Panc1 (cell line): ENCODE measurements at regions not wholly inside any gene's neighbourhood (a gene's known extent, or its start where the extent isn't known, plus 50 kb on each side); places are given as distances from the start of the nearest gene placed in this dataset.

Source experiments
- ATAC-seq: fragments of 200-7000 bp; cut with Tn5 transposase; 2 replicates; pipeline ENCODE4 v1.9.1; 2020; ENCODE audit warnings: mild to moderate bottlenecking, moderate library complexity
- BruUV-seq: library from RNA; stranded (reverse); fragments of 400-500 nt; replicated peaks from 2 replicates; lab custom pipeline; 2021; lab: Mats Ljungman, UMichigan
- CTCF ChIA-PET: fragments of 300-600 bp; sonication (Branson Sonifier 250); formaldehyde crosslinking; loops from one replicate; lab custom pipeline; 2022; ENCODE audit warnings: antibody characterized with exemption; lab: Charles Lee
- POLR2A ChIA-PET: fragments of 300-600 bp; sonication (Branson Sonifier 250); formaldehyde crosslinking; loops from one replicate; lab custom pipeline; 2022; ENCODE audit warnings: antibody characterized with exemption; lab: Charles Lee
- DNase-seq: peaks from one replicate; pipeline ENCODE4 v3.0.0-alpha.2; 2010; ENCODE audit warnings: low read depth, low spot score
- H3K27ac ChIP-seq: 2 replicates; pipeline ENCODE4 v1.5.1; 2011; ENCODE audit warnings: mild to moderate bottlenecking, low read length, inconsistent platforms
- H3K27me3 ChIP-seq: fragments of 200-500 bp; sonication (Bioruptor generic); 2 replicates; pipeline ENCODE4 v1.6.0; 2014; ENCODE audit warnings: low read length, inconsistent platforms; ENCODE audit not compliant: control insufficient read depth, insufficient read depth
- H3K36me3 ChIP-seq: fragments of 200-500 bp; sonication (Bioruptor generic); 2 replicates; pipeline ENCODE4 v1.5.1; 2014; ENCODE audit warnings: inconsistent platforms, mild to moderate bottlenecking, low read length, moderate library complexity; ENCODE audit not compliant: control insufficient read depth, insufficient read depth
- H3K4me1 ChIP-seq: 2 replicates; pipeline ENCODE4 v1.5.1; 2011; ENCODE audit warnings: inconsistent platforms, mild to moderate bottlenecking, low read length, moderate library complexity; ENCODE audit not compliant: control insufficient read depth, insufficient read depth
- H3K4me3 ChIP-seq, 2 experiments: 2 replicates each; pipeline ENCODE4 v1.5.1; 2011 to 2012; ENCODE audit warnings: low read depth in 2 of 2, low read length in 2 of 2, mild to moderate bottlenecking in 2 of 2, inconsistent platforms in 1 of 2, moderate library complexity in 1 of 2
- H3K9me3 ChIP-seq: fragments of 200-500 bp; sonication (Bioruptor generic); 2 replicates; pipeline ENCODE4 v1.5.1; 2014; ENCODE audit warnings: low read depth, mild to moderate bottlenecking, inconsistent platforms, low read length, moderate library complexity; ENCODE audit not compliant: control insufficient read depth, insufficient read depth
- POLR2AphosphoS5 ChIP-seq: IDR thresholded peaks from 2 replicates; pipeline ENCODE4 v1.6.1; 2012; ENCODE audit warnings: mild to moderate bottlenecking, low read depth, low read length, moderate library complexity
- SIN3A ChIP-seq: IDR thresholded peaks from 2 replicates; pipeline ENCODE4 v1.6.1; 2012; ENCODE audit warnings: low read depth, mild to moderate bottlenecking, low read length, moderate library complexity, borderline replicate concordance; ENCODE audit not compliant: insufficient read depth
- TCF7L2 ChIP-seq: IDR thresholded peaks from 2 replicates; pipeline ENCODE4 v1.6.1; 2011; ENCODE audit warnings: mild to moderate bottlenecking, low read depth, low read length, inconsistent platforms
- in situ Hi-C: cut with HindIII; loops from 2 replicates; pipeline ENCODE4 v1.10.0; 2016; ENCODE audit warnings: low sequenced_read_pairs, low pct_unique_long_range_greater_than_20kb
- intact Hi-C: fragments of 100-400 bp; cut with micrococcal nuclease; formaldehyde crosslinking; loops from one replicate; pipeline ENCODE4 v1.10.0; 2022; ENCODE audit not compliant: unreplicated experiment
- TF ChIP-seq, protein P1 (sequence below): fragments of 450-650 bp; IDR thresholded peaks from 2 replicates; pipeline ENCODE4 v1.5.1; 2017; ENCODE audit warnings: mild to moderate bottlenecking
- TF ChIP-seq, protein P2 (sequence below), 2 experiments: IDR thresholded peaks; 2 replicates each; pipeline ENCODE4 v1.6.1; 2011 to 2012; ENCODE audit warnings: low read depth in 2 of 2, control low read depth in 1 of 2, low read length in 1 of 2, mild to moderate bottlenecking in 1 of 2, moderate library complexity in 1 of 2; ENCODE audit not compliant: insufficient read depth in 1 of 2

DNA sequence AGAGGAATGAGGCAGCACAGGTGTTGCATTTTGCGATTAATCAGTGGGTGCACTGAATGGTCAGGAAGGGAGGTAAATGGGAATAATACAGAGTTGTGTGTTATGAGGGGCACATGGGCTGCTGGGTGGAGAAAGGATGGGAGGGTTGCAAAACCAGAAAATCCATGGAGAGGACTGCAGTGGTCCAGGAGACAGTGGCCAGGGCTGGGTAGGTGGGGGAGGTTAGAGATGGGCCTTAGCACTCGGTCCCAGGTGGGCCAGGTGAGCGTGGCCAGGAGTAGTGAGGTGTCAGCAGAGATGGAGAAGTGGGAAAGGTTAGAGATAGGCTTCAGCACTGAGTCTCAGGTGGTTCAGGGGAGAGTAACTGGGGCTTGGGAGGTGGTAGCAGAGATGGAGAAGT, 399.1 kb upstream of the LARGE1 start:
- Histone ChIP-seq H3K9me3 (no peaks in the 10 kb centered on the region), H3K27me3 (no peaks in the 10 kb centered on the region), H3K4me3 (no peak overlapping the region), H3K27ac (no peak overlapping the region), H3K4me1 (no peaks in the 10 kb centered on the region), H3K36me3 (no peaks in the 10 kb centered on the region)
- no peak for ATAC-seq
- no TSS peak for BruUV-seq
- POLR2A ChIA-PET, result no interaction called here
- in situ Hi-C loops, result no loop called here
- TF ChIP-seq POLR2AphosphoS5 (no peak), TCF7L2 (no peak), SIN3A (no peak)
- DNase-seq, result no peak
- intact Hi-C loops, result no loop called here
- CTCF ChIA-PET, result no interaction called here

DNA sequence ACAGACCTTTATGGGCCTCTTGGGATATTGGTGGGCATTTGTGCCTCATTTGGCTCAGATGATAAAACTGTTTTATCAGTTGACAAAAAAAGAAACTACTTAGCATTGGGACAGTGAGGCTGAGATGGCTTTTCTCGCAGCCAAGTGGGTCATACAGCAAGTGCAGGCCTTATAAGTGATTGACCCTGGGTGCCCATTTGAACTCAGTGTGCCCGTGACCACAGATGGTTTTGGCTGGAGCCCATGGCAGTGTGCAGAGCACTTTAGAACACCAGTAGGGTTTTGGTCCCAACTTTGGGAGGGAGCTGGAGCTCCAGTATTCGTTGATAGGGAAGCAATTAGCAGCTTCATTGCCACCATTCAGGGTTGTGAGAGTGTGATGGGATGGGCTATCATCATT, 404.5 kb upstream of the LARGE1 start:
- intact Hi-C loops (no loop called here), in situ Hi-C loops (no loop called here)
- H3K4me3 ChIP-seq, result no peak overlapping the region
- no peaks in the 10 kb centered on the region for H3K36me3 ChIP-seq
- ATAC-seq (no peak), DNase-seq (no peak)
- no TSS peak for BruUV-seq
- CTCF ChIA-PET, result no interaction called here
- no peaks in the 10 kb centered on the region for H3K4me1 ChIP-seq
- no peaks in the 10 kb centered on the region for H3K9me3 ChIP-seq
- no peaks in the 10 kb centered on the region for H3K27me3 ChIP-seq
- H3K27ac ChIP-seq, result no peak overlapping the region
- TF ChIP-seq POLR2AphosphoS5 (no peak), SIN3A (no peak)
- TF ChIP-seq, protein P1, sequence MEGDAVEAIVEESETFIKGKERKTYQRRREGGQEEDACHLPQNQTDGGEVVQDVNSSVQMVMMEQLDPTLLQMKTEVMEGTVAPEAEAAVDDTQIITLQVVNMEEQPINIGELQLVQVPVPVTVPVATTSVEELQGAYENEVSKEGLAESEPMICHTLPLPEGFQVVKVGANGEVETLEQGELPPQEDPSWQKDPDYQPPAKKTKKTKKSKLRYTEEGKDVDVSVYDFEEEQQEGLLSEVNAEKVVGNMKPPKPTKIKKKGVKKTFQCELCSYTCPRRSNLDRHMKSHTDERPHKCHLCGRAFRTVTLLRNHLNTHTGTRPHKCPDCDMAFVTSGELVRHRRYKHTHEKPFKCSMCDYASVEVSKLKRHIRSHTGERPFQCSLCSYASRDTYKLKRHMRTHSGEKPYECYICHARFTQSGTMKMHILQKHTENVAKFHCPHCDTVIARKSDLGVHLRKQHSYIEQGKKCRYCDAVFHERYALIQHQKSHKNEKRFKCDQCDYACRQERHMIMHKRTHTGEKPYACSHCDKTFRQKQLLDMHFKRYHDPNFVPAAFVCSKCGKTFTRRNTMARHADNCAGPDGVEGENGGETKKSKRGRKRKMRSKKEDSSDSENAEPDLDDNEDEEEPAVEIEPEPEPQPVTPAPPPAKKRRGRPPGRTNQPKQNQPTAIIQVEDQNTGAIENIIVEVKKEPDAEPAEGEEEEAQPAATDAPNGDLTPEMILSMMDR, result no peak
- POLR2A ChIA-PET, result no interaction called here

DNA sequence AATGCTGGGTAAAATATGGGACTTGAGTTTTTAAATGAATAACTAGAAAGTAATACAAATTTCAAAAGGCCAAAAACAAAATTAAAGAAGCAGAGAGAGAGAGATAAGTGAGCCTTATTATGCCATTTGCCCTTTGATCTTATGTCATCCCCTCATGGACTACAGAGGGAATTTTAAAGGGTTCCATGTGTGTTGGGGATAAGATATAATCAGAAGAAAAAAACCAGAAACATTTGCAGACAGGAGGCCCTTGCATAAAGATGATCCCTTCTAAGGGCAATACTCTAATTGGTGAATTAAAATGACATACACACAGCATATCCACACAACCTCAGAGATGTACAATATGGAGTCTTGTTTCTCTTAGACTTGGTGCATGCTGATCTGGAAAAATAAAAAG, 406.6 kb upstream of the LARGE1 start:
- no peak for DNase-seq
- TF ChIP-seq TCF7L2 (no peak), POLR2AphosphoS5 (no peak), SIN3A (no peak)
- TF ChIP-seq, protein P1, result no peak
- TF ChIP-seq, protein P2, sequence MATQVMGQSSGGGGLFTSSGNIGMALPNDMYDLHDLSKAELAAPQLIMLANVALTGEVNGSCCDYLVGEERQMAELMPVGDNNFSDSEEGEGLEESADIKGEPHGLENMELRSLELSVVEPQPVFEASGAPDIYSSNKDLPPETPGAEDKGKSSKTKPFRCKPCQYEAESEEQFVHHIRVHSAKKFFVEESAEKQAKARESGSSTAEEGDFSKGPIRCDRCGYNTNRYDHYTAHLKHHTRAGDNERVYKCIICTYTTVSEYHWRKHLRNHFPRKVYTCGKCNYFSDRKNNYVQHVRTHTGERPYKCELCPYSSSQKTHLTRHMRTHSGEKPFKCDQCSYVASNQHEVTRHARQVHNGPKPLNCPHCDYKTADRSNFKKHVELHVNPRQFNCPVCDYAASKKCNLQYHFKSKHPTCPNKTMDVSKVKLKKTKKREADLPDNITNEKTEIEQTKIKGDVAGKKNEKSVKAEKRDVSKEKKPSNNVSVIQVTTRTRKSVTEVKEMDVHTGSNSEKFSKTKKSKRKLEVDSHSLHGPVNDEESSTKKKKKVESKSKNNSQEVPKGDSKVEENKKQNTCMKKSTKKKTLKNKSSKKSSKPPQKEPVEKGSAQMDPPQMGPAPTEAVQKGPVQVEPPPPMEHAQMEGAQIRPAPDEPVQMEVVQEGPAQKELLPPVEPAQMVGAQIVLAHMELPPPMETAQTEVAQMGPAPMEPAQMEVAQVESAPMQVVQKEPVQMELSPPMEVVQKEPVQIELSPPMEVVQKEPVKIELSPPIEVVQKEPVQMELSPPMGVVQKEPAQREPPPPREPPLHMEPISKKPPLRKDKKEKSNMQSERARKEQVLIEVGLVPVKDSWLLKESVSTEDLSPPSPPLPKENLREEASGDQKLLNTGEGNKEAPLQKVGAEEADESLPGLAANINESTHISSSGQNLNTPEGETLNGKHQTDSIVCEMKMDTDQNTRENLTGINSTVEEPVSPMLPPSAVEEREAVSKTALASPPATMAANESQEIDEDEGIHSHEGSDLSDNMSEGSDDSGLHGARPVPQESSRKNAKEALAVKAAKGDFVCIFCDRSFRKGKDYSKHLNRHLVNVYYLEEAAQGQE (IDR thresholded peaks at IDR 0.05; ENCODE audit: insufficient read depth in 1 of 2, low read depth in 2 of 2, low read length in 1 of 2), result no peak
- no peaks in the 10 kb centered on the region for H3K9me3 ChIP-seq
- H3K27ac ChIP-seq, result no peak overlapping the region
- ChIA-PET CTCF (no interaction called here), POLR2A (no interaction called here)
- in situ Hi-C loops, result no loop called here
- no peaks in the 10 kb centered on the region for H3K4me1 ChIP-seq
- no peaks in the 10 kb centered on the region for H3K36me3 ChIP-seq
- H3K4me3 ChIP-seq, result no peak overlapping the region
- no TSS peak for BruUV-seq
- intact Hi-C loops, result no loop called here
- ATAC-seq, result no peak
- H3K27me3 ChIP-seq, result no peaks in the 10 kb centered on the region
